GM23338 (cell line): ENCODE measurements at regions not wholly inside any gene's neighbourhood (a gene's known extent, or its start where the extent isn't known, plus 50 kb on each side); places are given as distances from the start of the nearest gene placed in this dataset.

Experiments
- ATAC-seq: fragments of 200-7000 bp; cut with Tn5 transposase; 3 replicates; pipeline ENCODE4 v1.9.1; 2020
- DNase-seq: peaks from one replicate; pipeline ENCODE4 v3.0.0-alpha.2; 2015; ENCODE audit warnings: low spot score
- H2AFZ ChIP-seq: fragments of 200-600 bp; sonication (generic); 2 replicates; pipeline ENCODE4 v1.8.0; 2016; ENCODE audit warnings: antibody characterized with exemption, mild to moderate bottlenecking, moderate library complexity
- H3F3A ChIP-seq: fragments of 200-600 bp; sonication (generic); replicated peaks from 2 replicates; pipeline ENCODE4 v1.8.0; 2017; ENCODE audit warnings: antibody characterized with exemption, mixed run types, low read depth
- H3K27ac ChIP-seq: fragments of 200-600 bp; sonication (generic); 2 replicates; pipeline ENCODE4 v1.6.1; 2016; ENCODE audit warnings: low read depth
- H3K27me3 ChIP-seq: fragments of 200-600 bp; sonication (generic); 2 replicates; pipeline ENCODE4 v1.8.0; 2016; ENCODE audit warnings: mild to moderate bottlenecking, mixed run types, moderate library complexity; ENCODE audit not compliant: insufficient read depth
- H3K36me3 ChIP-seq: fragments of 200-600 bp; sonication (generic); 2 replicates; pipeline ENCODE4 v1.8.0; 2016; ENCODE audit warnings: mild to moderate bottlenecking; ENCODE audit not compliant: insufficient read depth
- H3K4me1 ChIP-seq: fragments of 200-600 bp; sonication (generic); 2 replicates; pipeline ENCODE4 v1.8.0; 2016; ENCODE audit warnings: mild to moderate bottlenecking, moderate library complexity; ENCODE audit not compliant: insufficient read depth
- H3K4me2 ChIP-seq: fragments of 200-600 bp; sonication (generic); 2 replicates; pipeline ENCODE4 v1.7.1; 2017; ENCODE audit warnings: mixed run types
- H3K4me3 ChIP-seq: fragments of 200-600 bp; sonication (generic); 2 replicates; pipeline ENCODE4 v1.6.1; 2016; ENCODE audit warnings: mixed run types
- H3K79me2 ChIP-seq: fragments of 200-600 bp; sonication (generic); replicated peaks from 2 replicates; pipeline ENCODE4 v1.8.0; 2017; ENCODE audit warnings: mild to moderate bottlenecking; ENCODE audit not compliant: insufficient read depth
- H3K9me2 ChIP-seq: fragments of 200-600 bp; sonication (generic); 2 replicates; pipeline ENCODE4 v1.8.0; 2017; ENCODE audit not compliant: insufficient read depth
- H4K20me1 ChIP-seq: fragments of 200-600 bp; sonication (generic); replicated peaks from 2 replicates; pipeline ENCODE4 v1.8.0; 2017; ENCODE audit warnings: mild to moderate bottlenecking; ENCODE audit not compliant: insufficient read depth
- H3K27ac Mint-ChIP-seq: 2 replicates; pipeline ENCODE4 v1.8.0; 2020; ENCODE audit warnings: inconsistent platforms, mild to moderate bottlenecking, moderate library complexity, mixed read lengths
- H3K27me3 Mint-ChIP-seq: 3 replicates; pipeline ENCODE4 v1.8.0; 2022; ENCODE audit warnings: low read depth, mild to moderate bottlenecking, moderate library complexity, mixed read lengths, inconsistent platforms; ENCODE audit not compliant: insufficient read depth, poor library complexity
- H3K36me3 Mint-ChIP-seq: 3 replicates; pipeline ENCODE4 v1.8.0; 2021; ENCODE audit warnings: low read depth, mild to moderate bottlenecking, inconsistent platforms, moderate library complexity, mixed read lengths
- H3K4me1 Mint-ChIP-seq: 3 replicates; pipeline ENCODE4 v1.8.0; 2020; ENCODE audit warnings: mild to moderate bottlenecking, inconsistent platforms, mixed read lengths
- H3K4me3 Mint-ChIP-seq: 3 replicates; pipeline ENCODE4 v1.8.0; 2021; ENCODE audit warnings: moderate library complexity, mild to moderate bottlenecking, inconsistent platforms, mixed read lengths
- H3K9me3 Mint-ChIP-seq: 3 replicates; pipeline ENCODE4 v1.8.0; 2020; ENCODE audit warnings: moderate library complexity, mild to moderate bottlenecking, inconsistent platforms, mixed read lengths
- CREB1 ChIP-seq: fragments of 250-450 bp; sonication (Bioruptor Pico); IDR thresholded peaks from 2 replicates; pipeline ENCODE4 v1.5.0; 2020; ENCODE audit warnings: low read depth, mild to moderate bottlenecking, moderate library complexity
- CTCF ChIP-seq, 2 experiments: fragments of 200-600 bp in 1 of 2; sonication (generic) in 1 of 2; conservative IDR thresholded peaks; 2 replicates each; pipeline versions ENCODE4 v1.5.1 to v1.6.1; 2016 to 2017; ENCODE audit warnings: antibody characterized with exemption in 2 of 2, low read depth in 2 of 2, mild to moderate bottlenecking in 2 of 2, moderate library complexity in 1 of 2
- EZH2 ChIP-seq: fragments of 200-600 bp; sonication (generic); IDR thresholded peaks from one replicate; pipeline ENCODE4 v1.8.0; 2017; ENCODE audit warnings: antibody characterized with exemption, mild to moderate bottlenecking, low read depth; ENCODE audit not compliant: unreplicated experiment
- EZH2phosphoT487 ChIP-seq: fragments of 200-600 bp; sonication (generic); IDR thresholded peaks from one replicate; pipeline ENCODE4 v1.8.1; 2018; ENCODE audit warnings: antibody characterized with exemption; ENCODE audit not compliant: unreplicated experiment
- JUNB ChIP-seq: IDR thresholded peaks from one replicate; pipeline ENCODE4 v1.6.1; 2016; ENCODE audit warnings: antibody characterized with exemption; ENCODE audit not compliant: unreplicated experiment
- NANOG ChIP-seq: IDR thresholded peaks from 2 replicates; pipeline ENCODE4 v1.6.1; 2016; ENCODE audit warnings: antibody characterized with exemption, borderline replicate concordance
- POLR2AphosphoS5 ChIP-seq: IDR thresholded peaks from 2 replicates; pipeline ENCODE4 v1.6.1; 2016; ENCODE audit warnings: antibody characterized with exemption, low read depth
- REST ChIP-seq: IDR thresholded peaks from one replicate; pipeline ENCODE4 v1.6.1; 2018; ENCODE audit warnings: antibody characterized with exemption; ENCODE audit not compliant: unreplicated experiment
- STAT1 ChIP-seq: IDR thresholded peaks from one replicate; pipeline ENCODE4 v1.6.1; 2016; ENCODE audit warnings: antibody characterized with exemption; ENCODE audit not compliant: unreplicated experiment
- ZNF114 ChIP-seq: fragments of 250-450 bp; sonication (Bioruptor Pico); IDR thresholded peaks from 2 replicates; pipeline ENCODE4 v1.5.0; 2020; ENCODE audit warnings: mild to moderate bottlenecking, moderate library complexity
- ZNF331 ChIP-seq: fragments of 250-450 bp; sonication (Bioruptor Pico); IDR thresholded peaks from 2 replicates; pipeline ENCODE4 v1.5.0; 2020; ENCODE audit warnings: low read depth, mild to moderate bottlenecking, moderate library complexity
- ZNF462 ChIP-seq: fragments of 250-450 bp; sonication (Bioruptor Pico); IDR thresholded peaks from 2 replicates; pipeline ENCODE4 v1.5.0; 2020; ENCODE audit warnings: mild to moderate bottlenecking, moderate library complexity
- TF ChIP-seq, protein P1 (sequence below): IDR thresholded peaks from 2 replicates; pipeline ENCODE4 v1.6.1; 2016; ENCODE audit warnings: antibody characterized with exemption

DNA sequence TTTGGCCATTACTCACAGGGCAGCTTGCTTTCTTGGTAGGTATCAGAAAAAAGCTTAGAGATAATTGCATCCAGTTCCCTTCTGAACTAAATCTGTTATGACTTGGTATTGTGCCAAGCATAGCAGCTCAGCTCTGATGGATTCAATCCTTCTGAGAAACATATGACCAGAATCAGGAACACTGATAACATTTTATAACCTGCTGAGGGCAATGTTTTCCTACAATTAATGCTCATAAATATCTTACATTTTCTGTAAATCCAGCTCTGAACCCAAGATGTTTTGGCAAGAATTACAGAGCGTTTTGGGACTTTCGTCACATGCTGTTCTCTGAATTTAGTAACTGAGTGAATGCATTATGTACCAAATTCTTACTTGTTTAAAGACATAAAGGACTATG lies 167.8 kb downstream of the KIF20B start:
- Histone ChIP-seq H3K4me2 (no peak overlapping the region), H3K27me3 (no peaks in the 10 kb centered on the region), H3K27ac (no peak overlapping the region), H3K4me3 (no peak overlapping the region), H3F3A (no peaks in the 10 kb centered on the region), H3K36me3 (no peaks in the 10 kb centered on the region), H3K79me2 (no peaks in the 10 kb centered on the region), H4K20me1 (no peaks in the 10 kb centered on the region), H3K4me1 (peaks cover 6% of the 10 kb centered on the region; the same call in 1 of the 2 replicates), H2AFZ (no peak overlapping the region), H3K9me2 (0 out of 2 replicates have a peak, but pooled peaks cover 2% of the 10 kb centered on the region)
- TF ChIP-seq ZNF462 (CRISPR knock-in tag), result no peak
- no peak for TF ChIP-seq STAT1
- no peak for TF ChIP-seq EZH2
- no peak for TF ChIP-seq NANOG
- TF ChIP-seq ZNF114 (CRISPR knock-in tag), result no peak
- no peak for TF ChIP-seq REST
- TF ChIP-seq JUNB, result no peak
- no peak for TF ChIP-seq EZH2phosphoT487
- TF ChIP-seq CTCF (conservative IDR thresholded peaks at IDR 0.05; ENCODE audit: low read depth in 2 of 2), result no peak
- TF ChIP-seq, protein P1, sequence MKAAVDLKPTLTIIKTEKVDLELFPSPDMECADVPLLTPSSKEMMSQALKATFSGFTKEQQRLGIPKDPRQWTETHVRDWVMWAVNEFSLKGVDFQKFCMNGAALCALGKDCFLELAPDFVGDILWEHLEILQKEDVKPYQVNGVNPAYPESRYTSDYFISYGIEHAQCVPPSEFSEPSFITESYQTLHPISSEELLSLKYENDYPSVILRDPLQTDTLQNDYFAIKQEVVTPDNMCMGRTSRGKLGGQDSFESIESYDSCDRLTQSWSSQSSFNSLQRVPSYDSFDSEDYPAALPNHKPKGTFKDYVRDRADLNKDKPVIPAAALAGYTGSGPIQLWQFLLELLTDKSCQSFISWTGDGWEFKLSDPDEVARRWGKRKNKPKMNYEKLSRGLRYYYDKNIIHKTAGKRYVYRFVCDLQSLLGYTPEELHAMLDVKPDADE, result no peak
- no peak for TF ChIP-seq ZNF331
- no peak for TF ChIP-seq CREB1 (CRISPR knock-in tag)
- TF ChIP-seq POLR2AphosphoS5, result no peak
- Mint-ChIP-seq H3K4me1 (peaks cover 6% of the 10 kb centered on the region; the same call in 2 of the 3 replicates), H3K27ac (no peak overlapping the region), H3K9me3 (peaks cover 3% of the 10 kb centered on the region; the same call in 2 of the 3 replicates), H3K27me3 (no peaks in the 10 kb centered on the region), H3K4me3 (no peak overlapping the region), H3K36me3 (no peaks in the 10 kb centered on the region)
- DNase-seq, result no peak
- ATAC-seq, result no peak
